Neuronal stem cell (in vitro differentiated cells): ENCODE measurements at regions not wholly inside any gene's neighbourhood (a gene's known extent, or its start where the extent isn't known, plus 50 kb on each side); places are given as distances from the start of the nearest gene placed in this dataset.
A peak's percentile ranks its signal among the peaks of the same experiment; 100 is the strongest.
"Not testable (repeated sequence)": the region's sequence is repeated elsewhere in the genome, so short reads cannot be mapped to it uniquely, and the experiment has no call there.

Experiments
- DNase-seq: peaks from one replicate; pipeline ENCODE4 v3.0.0-alpha.2; 2013; ENCODE audit warnings: low spot score
- H2AFZ ChIP-seq: one replicate; pipeline ENCODE4 v1.6.1; 2013; ENCODE audit warnings: mild to moderate bottlenecking, low read length, inconsistent platforms
- H2AK5ac ChIP-seq: 2 replicates; pipeline ENCODE4 v1.6.1; 2013; ENCODE audit warnings: low read depth, mild to moderate bottlenecking, inconsistent platforms, low read length, moderate library complexity, mixed read lengths
- H2BK120ac ChIP-seq: 2 replicates; pipeline ENCODE4 v1.6.1; 2013; ENCODE audit warnings: low read depth, mild to moderate bottlenecking, inconsistent platforms, low read length, moderate library complexity, mixed read lengths
- H2BK12ac ChIP-seq: one replicate; pipeline ENCODE4 v1.6.1; 2013; ENCODE audit warnings: low read length, inconsistent platforms
- H2BK15ac ChIP-seq: 2 replicates; pipeline ENCODE4 v1.6.1; 2013; ENCODE audit warnings: mild to moderate bottlenecking, low read length, inconsistent platforms, mixed read lengths
- H2BK5ac ChIP-seq: one replicate; pipeline ENCODE4 v1.6.1; 2013; ENCODE audit warnings: inconsistent platforms, mild to moderate bottlenecking, low read length, moderate library complexity
- H3K14ac ChIP-seq: one replicate; pipeline ENCODE4 v1.6.1; 2013; ENCODE audit warnings: low read length, inconsistent platforms
- H3K18ac ChIP-seq: 2 replicates; pipeline ENCODE4 v1.6.1; 2013; ENCODE audit warnings: low read length, inconsistent platforms
- H3K23ac ChIP-seq: 2 replicates; pipeline ENCODE4 v1.6.1; 2013; ENCODE audit warnings: low read depth, mild to moderate bottlenecking, mixed read lengths, low read length, inconsistent platforms; ENCODE audit not compliant: poor library complexity
- H3K27ac ChIP-seq: replicated peaks from 3 replicates; pipeline ENCODE4 v1.5.1; 2013; ENCODE audit warnings: low read length, inconsistent platforms
- H3K27me3 ChIP-seq, 3 experiments: 2 replicates each; pipeline ENCODE4 v1.6.1; 2013; ENCODE audit warnings: low read length in 3 of 3, mild to moderate bottlenecking in 2 of 3, inconsistent platforms in 1 of 3, low read depth in 1 of 3, mixed read lengths in 1 of 3, moderate library complexity in 1 of 3; ENCODE audit not compliant: control insufficient read depth in 3 of 3, insufficient read depth in 3 of 3
- H3K36me3 ChIP-seq, 2 donors: replicated peaks in 1 of 2; 2 replicates each; pipeline ENCODE4 v1.6.1; 2013; ENCODE audit warnings: low read length in 2 of 2; ENCODE audit not compliant: control insufficient read depth in 2 of 2, insufficient read depth in 2 of 2
- H3K4ac ChIP-seq: 2 replicates; pipeline ENCODE4 v1.6.1; 2013; ENCODE audit warnings: inconsistent platforms, mild to moderate bottlenecking, low read length, moderate library complexity
- H3K4me1 ChIP-seq, 2 donors: 1 replicate in 1 of 2; 2 replicates in 1 of 2; pipeline ENCODE4 v1.6.1; 2013; ENCODE audit warnings: low read length in 2 of 2, low read depth in 1 of 2; ENCODE audit not compliant: control insufficient read depth in 2 of 2, insufficient read depth in 1 of 2
- H3K4me2 ChIP-seq: one replicate; pipeline ENCODE4 v1.6.1; 2013; ENCODE audit warnings: mild to moderate bottlenecking, low read length, inconsistent platforms; ENCODE audit not compliant: insufficient read depth, poor library complexity, severe bottlenecking
- H3K4me3 ChIP-seq, 2 donors: 2 replicates each; pipeline ENCODE4 v1.5.1; 2013; ENCODE audit warnings: low read length in 2 of 2, mild to moderate bottlenecking in 2 of 2, inconsistent platforms in 1 of 2, moderate library complexity in 1 of 2
- H3K79me1 ChIP-seq: one replicate; pipeline ENCODE4 v1.6.1; 2013; ENCODE audit warnings: low read depth, mild to moderate bottlenecking, inconsistent platforms, low read length, moderate library complexity
- H3K9ac ChIP-seq: one replicate; pipeline ENCODE4 v1.6.1; 2013; ENCODE audit warnings: mild to moderate bottlenecking, low read depth, low read length, inconsistent platforms; ENCODE audit not compliant: poor library complexity
- H3K9me3 ChIP-seq, 2 donors: replicated peaks in 1 of 2; 2 replicates each; pipeline versions ENCODE3 to v1.6.1; 2013; ENCODE audit warnings: low read length in 2 of 2, mild to moderate bottlenecking in 2 of 2, inconsistent platforms in 1 of 2, low read depth in 1 of 2, mixed read lengths in 1 of 2, moderate library complexity in 1 of 2; ENCODE audit not compliant: control insufficient read depth in 2 of 2, insufficient read depth in 1 of 2
- H4K8ac ChIP-seq: one replicate; pipeline ENCODE4 v1.6.1; 2013; ENCODE audit warnings: low read depth, mild to moderate bottlenecking, inconsistent platforms, low read length, moderate library complexity
- H4K91ac ChIP-seq: one replicate; pipeline ENCODE4 v1.6.1; 2013; ENCODE audit warnings: low read length, low read depth, mild to moderate bottlenecking, inconsistent platforms; ENCODE audit not compliant: poor library complexity
- WGBS, 2 donors: extraction: QIAGEN DNeasy Blood & Tissue Kit; methylation state at CpG; one replicate each; pipeline ENCODE4 v1.1.7; 2013; ENCODE audit warnings: missing lambda C conversion rate in 2 of 2, mixed read lengths in 1 of 2; ENCODE audit not compliant: insufficient read length in 2 of 2, insufficient replicate concordance in 1 of 2; ENCODE audit errors: extremely low coverage in 2 of 2; 5-methylcytosine and 5-hydroxymethylcytosine counted together

GRCh38 chr1:189237008-189237407, 1240.7 kb downstream of the BRINP3 start:
- Histone ChIP-seq H3K27ac (no peak overlapping the region), H3K36me3 (no peaks in the 10 kb centered on the region), H3K4me2 (no peak overlapping the region)

GRCh38 chr1:189253601-189254350, 1223.9 kb downstream of the BRINP3 start:
- no peak overlapping the region for H3K14ac ChIP-seq
- no CpG with 5 or more reads among the region's 18 CpGs for WGBS, 2 donors
- no peaks in the 10 kb centered on the region for H3K79me1 ChIP-seq
- no peaks in the 10 kb centered on the region for H3K9me3 ChIP-seq
- no peak overlapping the region for H2AFZ ChIP-seq
- H4K8ac ChIP-seq, result no peak overlapping the region
- H2BK5ac ChIP-seq, result no peak overlapping the region
- no peak overlapping the region for H2AK5ac ChIP-seq
- H2BK12ac ChIP-seq, result no peak overlapping the region
- H3K4me1 ChIP-seq, result no peaks in the 10 kb centered on the region
- no peak overlapping the region for H2BK15ac ChIP-seq
- H3K27me3 ChIP-seq, result no peaks in the 10 kb centered on the region
- H3K23ac ChIP-seq, result no peak overlapping the region
- no peak overlapping the region for H3K9ac ChIP-seq
- H3K4me2 ChIP-seq, result no peak overlapping the region
- no peak overlapping the region for H2BK120ac ChIP-seq
- no peak overlapping the region for H3K27ac ChIP-seq
- no peak overlapping the region for H3K4ac ChIP-seq
- no peak overlapping the region for H4K91ac ChIP-seq
- no peak overlapping the region for H3K18ac ChIP-seq
- no peaks in the 10 kb centered on the region for H3K36me3 ChIP-seq
- DNase-seq, result no peak
- H3K4me3 ChIP-seq, result no peak overlapping the region

More at GRCh38 chr1:189237008-189237407, 1240.7 kb downstream of the BRINP3 start:
- Histone ChIP-seq H4K8ac (no peak overlapping the region), H2BK12ac (peak overlapping the region; percentile 58), H3K4ac (no peak overlapping the region), H4K91ac (peak overlapping the region; percentile 53), H3K14ac (peak overlapping the region; percentile 71), H3K27me3 (no peaks in the 10 kb centered on the region), H3K9me3 (peaks cover 0 to 2% of the 10 kb centered on the region in 2 donors), H3K4me1 (no peaks in the 10 kb centered on the region), H2BK5ac (no peak overlapping the region), H3K18ac (no peak overlapping the region), H2AK5ac (no peak overlapping the region), H3K79me1 (no peaks in the 10 kb centered on the region), H2BK120ac (no peak overlapping the region), H3K23ac (no peak overlapping the region), H3K9ac (no peak overlapping the region), H3K4me3 (no peak overlapping the region), H2AFZ (peak overlapping the region; percentile 66), H2BK15ac (no peak overlapping the region)
- no CpG with 5 or more reads among the region's 3 CpGs for WGBS, 2 donors
- DNase-seq, result no peak

- not testable (repeated sequence) for H3K9ac ChIP-seq, H2BK12ac ChIP-seq, H3K27ac ChIP-seq, H3K9me3 ChIP-seq, H3K27me3 ChIP-seq, H3K18ac ChIP-seq, H2AFZ ChIP-seq, H3K4ac ChIP-seq, H2BK5ac ChIP-seq, H3K4me2 ChIP-seq, H3K36me3 ChIP-seq, H4K8ac ChIP-seq, H2AK5ac ChIP-seq, H3K14ac ChIP-seq, H2BK120ac ChIP-seq, DNase-seq, H3K4me3 ChIP-seq, H3K4me1 ChIP-seq, H3K79me1 ChIP-seq, H2BK15ac ChIP-seq, H4K91ac ChIP-seq, H3K23ac ChIP-seq
- no CpG with 5 or more reads among the region's 1 CpG for WGBS, 2 donors
These were observed 1216.5 kb downstream of the BRINP3 start for GRCh38 chr1:189261128-189261527.

GRCh38 chr1:189269011-189269410, 1208.7 kb downstream of the BRINP3 start:
- WGBS, 2 donors, result no CpG with 5 or more reads among the region's 2 CpGs
- H3K27ac ChIP-seq, result no peak overlapping the region

More at GRCh38 chr1:189269011-189269410, 1208.7 kb downstream of the BRINP3 start:
- Histone ChIP-seq H2AK5ac (no peak overlapping the region), H4K91ac (no peak overlapping the region), H3K18ac (no peak overlapping the region), H3K14ac (no peak overlapping the region), H3K4me2 (no peak overlapping the region), H2AFZ (no peak overlapping the region), H3K23ac (no peak overlapping the region), H2BK120ac (no peak overlapping the region), H4K8ac (no peak overlapping the region), H3K79me1 (no peaks in the 10 kb centered on the region), H2BK15ac (no peak overlapping the region), H2BK12ac (no peak overlapping the region), H3K4ac (no peak overlapping the region), H3K36me3 (no peaks in the 10 kb centered on the region), H3K4me1 (no peaks in the 10 kb centered on the region), H3K9me3 (peaks cover 13 to 20% of the 10 kb centered on the region in 2 donors), H2BK5ac (no peak overlapping the region), H3K4me3 (no peak overlapping the region), H3K9ac (no peak overlapping the region), H3K27me3 (no peaks in the 10 kb centered on the region)
- DNase-seq, result peak; percentile 8
